IMR-90 (cell line): ENCODE measurements at regions not wholly inside any gene's neighbourhood (a gene's known extent, or its start where the extent isn't known, plus 50 kb on each side); places are given as distances from the start of the nearest gene placed in this dataset.

ENCODE experiments used
- CTCF ChIP-seq: conservative IDR thresholded peaks from 2 replicates; pipeline ENCODE4 v1.5.1; 2012; ENCODE audit warnings: mild to moderate bottlenecking, low read depth, low read length, improper control_type of control experiment
- FOS ChIP-seq: fragments of 150-350 bp; IDR thresholded peaks from 2 replicates; pipeline ENCODE4 v1.6.1; 2016; ENCODE audit warnings: low read depth, low read length
- MAFK ChIP-seq: IDR thresholded peaks from 2 replicates; pipeline ENCODE4 v1.6.1; 2012; ENCODE audit warnings: low read depth, low read length, improper control_type of control experiment
- MAZ ChIP-seq: IDR thresholded peaks from 2 replicates; pipeline ENCODE4 v1.6.1; 2012; ENCODE audit warnings: low read depth, mild to moderate bottlenecking, low read length, improper control_type of control experiment, moderate library complexity, borderline replicate concordance
- POLR2A ChIP-seq: IDR thresholded peaks from 2 replicates; pipeline ENCODE4 v1.6.1; 2012; ENCODE audit warnings: mild to moderate bottlenecking, low read depth, low read length
- RAD21 ChIP-seq: IDR thresholded peaks from 2 replicates; pipeline ENCODE4 v1.6.1; 2012; ENCODE audit warnings: low read length, improper control_type of control experiment
- SMC3 ChIP-seq: fragments of 150-350 bp; IDR thresholded peaks from 2 replicates; pipeline ENCODE4 v1.6.1; 2016; ENCODE audit warnings: low read depth, mild to moderate bottlenecking, antibody characterized with exemption, low read length, moderate library complexity

DNA sequence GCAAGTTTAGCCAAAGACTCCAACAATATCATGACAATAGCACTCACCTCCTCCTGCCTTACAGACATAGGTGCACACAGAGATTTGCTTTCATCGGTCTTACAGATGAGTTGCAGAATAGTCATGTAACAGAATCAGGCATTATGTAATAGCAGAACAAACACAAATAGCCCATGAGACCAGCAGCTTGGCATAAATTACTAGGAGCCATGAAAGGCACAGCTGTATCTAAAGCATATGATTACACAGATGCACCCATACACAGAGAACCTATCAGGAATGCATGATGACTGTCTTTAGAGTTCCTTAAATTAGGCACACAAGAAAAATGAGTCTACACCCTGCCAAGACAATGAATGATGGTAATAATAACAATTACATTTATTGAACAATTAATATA, 342.0 kb upstream of the XYLT1 start:
- no peak for TF ChIP-seq POLR2A
- no peak for TF ChIP-seq CTCF
- no peak for TF ChIP-seq MAZ
- TF ChIP-seq SMC3, result no peak
- no peak for TF ChIP-seq FOS
- no peak for TF ChIP-seq RAD21
- no peak for TF ChIP-seq MAFK
